ENCODE measurements at regions not wholly inside any gene's neighbourhood (a gene's known extent, or its start where the extent isn't known, plus 50 kb on each side); places are given as distances from the start of the nearest gene placed in this dataset.

- TF ChIP-seq CTCF (IDR thresholded peaks at IDR 0.05) (no peak), EP300 (IDR thresholded peaks at IDR 0.05) (no peak)
These were observed 805.1 kb upstream of the ADAMTS5 start for GRCh38 chr21:27771938-27772483.
